ENCODE measurements at regions not wholly inside any gene's neighbourhood (a gene's known extent, or its start where the extent isn't known, plus 50 kb on each side); places are given as distances from the start of the nearest gene placed in this dataset.

DNA sequence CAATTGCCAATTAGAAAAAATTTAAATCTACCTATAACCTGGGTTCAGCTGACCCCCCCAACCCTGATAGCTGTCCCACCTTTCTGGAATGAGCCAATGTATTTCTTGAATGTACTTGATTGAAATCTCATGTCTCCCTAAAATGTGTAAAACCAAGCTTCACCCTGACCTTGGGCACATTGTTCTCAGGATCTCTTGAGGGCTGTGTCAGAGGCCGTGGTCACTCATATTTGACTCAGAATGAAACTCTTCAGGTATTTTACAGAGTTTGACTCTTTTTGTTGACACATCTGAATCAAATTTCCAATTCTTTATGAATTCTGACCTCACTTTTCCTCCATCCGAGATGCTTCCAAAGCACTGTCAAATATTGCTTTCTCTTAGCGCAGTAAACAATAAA lies 115.3 kb upstream of the BEND4 start:
- H3K4me3 ChIP-seq (ENCODE audit: low read depth, low read length) = no peak overlapping the region
- no peaks in the 10 kb centered on the region for H3K27me3 ChIP-seq (ENCODE audit: control insufficient read depth, insufficient read depth, low read length)
- TF ChIP-seq, protein P1, sequence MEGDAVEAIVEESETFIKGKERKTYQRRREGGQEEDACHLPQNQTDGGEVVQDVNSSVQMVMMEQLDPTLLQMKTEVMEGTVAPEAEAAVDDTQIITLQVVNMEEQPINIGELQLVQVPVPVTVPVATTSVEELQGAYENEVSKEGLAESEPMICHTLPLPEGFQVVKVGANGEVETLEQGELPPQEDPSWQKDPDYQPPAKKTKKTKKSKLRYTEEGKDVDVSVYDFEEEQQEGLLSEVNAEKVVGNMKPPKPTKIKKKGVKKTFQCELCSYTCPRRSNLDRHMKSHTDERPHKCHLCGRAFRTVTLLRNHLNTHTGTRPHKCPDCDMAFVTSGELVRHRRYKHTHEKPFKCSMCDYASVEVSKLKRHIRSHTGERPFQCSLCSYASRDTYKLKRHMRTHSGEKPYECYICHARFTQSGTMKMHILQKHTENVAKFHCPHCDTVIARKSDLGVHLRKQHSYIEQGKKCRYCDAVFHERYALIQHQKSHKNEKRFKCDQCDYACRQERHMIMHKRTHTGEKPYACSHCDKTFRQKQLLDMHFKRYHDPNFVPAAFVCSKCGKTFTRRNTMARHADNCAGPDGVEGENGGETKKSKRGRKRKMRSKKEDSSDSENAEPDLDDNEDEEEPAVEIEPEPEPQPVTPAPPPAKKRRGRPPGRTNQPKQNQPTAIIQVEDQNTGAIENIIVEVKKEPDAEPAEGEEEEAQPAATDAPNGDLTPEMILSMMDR (IDR thresholded peaks at IDR 0.05; ENCODE audit: insufficient read depth, low read length, poor library complexity, severe bottlenecking) = no peak
- DNase-seq (ENCODE audit: low read depth) = no peak
- H3K36me3 ChIP-seq (ENCODE audit: control insufficient read depth, insufficient read depth, low read length) = no peaks in the 10 kb centered on the region

DNA sequence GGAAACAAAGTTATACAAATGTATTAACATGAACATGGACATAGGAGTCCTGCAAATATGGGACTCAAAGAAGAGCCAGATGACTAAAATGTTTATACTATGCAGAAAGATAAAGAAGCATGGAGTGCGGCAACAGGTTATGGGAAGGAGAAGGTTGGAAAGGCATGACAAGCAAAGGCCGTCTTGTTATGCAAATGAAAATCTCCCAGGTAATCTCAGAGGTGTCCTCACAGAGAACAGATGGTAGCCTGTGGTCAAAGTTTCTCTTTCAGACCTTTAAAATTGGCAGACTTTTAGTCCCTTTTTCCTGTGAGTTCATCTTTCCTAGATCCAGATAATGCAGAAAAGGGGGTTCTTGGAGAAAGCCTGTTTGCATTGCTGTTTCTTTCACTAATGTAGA lies 116.4 kb upstream of the BEND4 start:
- Histone ChIP-seq H3K36me3 (ENCODE audit: control insufficient read depth, insufficient read depth, low read length) (no peaks in the 10 kb centered on the region), H3K27me3 (ENCODE audit: control insufficient read depth, insufficient read depth, low read length) (no peaks in the 10 kb centered on the region), H3K4me3 (ENCODE audit: low read depth, low read length) (no peak overlapping the region)
- DNase-seq (ENCODE audit: low read depth) = no peak
- TF ChIP-seq, protein P1 (IDR thresholded peaks at IDR 0.05; ENCODE audit: insufficient read depth, low read length, poor library complexity, severe bottlenecking) = no peak

DNA sequence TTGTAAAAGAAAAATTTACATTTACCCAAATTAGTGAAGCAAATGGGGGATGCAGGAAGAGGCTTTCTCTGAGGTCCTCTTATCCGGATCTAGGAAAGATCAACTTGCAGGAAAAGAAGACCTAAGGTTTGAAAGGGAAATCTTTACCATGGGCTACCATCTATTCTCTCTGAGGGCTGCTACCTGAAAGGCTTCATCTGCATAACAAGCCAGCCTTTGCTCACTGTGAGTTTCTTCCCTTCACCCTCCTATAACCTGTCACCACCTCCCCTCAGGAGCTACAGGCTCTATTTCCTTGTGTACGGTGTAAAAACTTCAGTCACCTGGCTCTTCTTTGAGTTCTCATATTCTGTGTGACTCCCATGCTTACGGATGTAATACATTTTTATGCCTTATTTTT lies 118.6 kb upstream of the BEND4 start:
- TF ChIP-seq, protein P1 (IDR thresholded peaks at IDR 0.05; ENCODE audit: insufficient read depth, low read length, poor library complexity, severe bottlenecking) = no peak
- H3K4me3 ChIP-seq (ENCODE audit: low read depth, low read length) = no peak overlapping the region

DNA sequence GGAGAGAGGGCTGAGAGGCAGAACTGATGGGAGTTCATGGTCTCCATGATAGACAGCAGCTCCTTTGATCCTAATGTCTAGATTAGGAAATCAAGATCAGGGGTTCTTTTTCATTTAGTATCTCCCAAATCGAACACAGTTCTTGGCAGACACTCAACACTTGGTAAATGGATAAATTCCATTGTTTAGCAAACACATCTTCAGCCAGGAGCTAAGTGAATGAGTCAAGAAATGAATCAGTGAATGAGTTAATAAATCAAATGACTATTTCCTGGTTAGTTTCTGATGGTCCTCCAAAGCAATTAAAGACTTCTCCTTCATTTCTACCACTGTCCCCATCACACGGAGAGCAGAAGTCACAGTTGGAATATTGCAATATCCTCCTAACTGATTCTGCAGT lies 120.0 kb upstream of the SHISA3 start:
- DNase-seq (ENCODE audit: low read depth) = no peak
- no peaks in the 10 kb centered on the region for H3K36me3 ChIP-seq (ENCODE audit: control insufficient read depth, insufficient read depth, low read length)
- TF ChIP-seq, protein P1 (IDR thresholded peaks at IDR 0.05; ENCODE audit: insufficient read depth, low read length, poor library complexity, severe bottlenecking) = no peak
- H3K4me3 ChIP-seq (ENCODE audit: low read depth, low read length) = no peak overlapping the region
- H3K27me3 ChIP-seq (ENCODE audit: control insufficient read depth, insufficient read depth, low read length) = no peaks in the 10 kb centered on the region

More for the DNA sequence above, 118.6 kb upstream of the BEND4 start:
- H3K36me3 ChIP-seq (ENCODE audit: control insufficient read depth, insufficient read depth, low read length) = no peaks in the 10 kb centered on the region
- H3K27me3 ChIP-seq (ENCODE audit: control insufficient read depth, insufficient read depth, low read length) = no peaks in the 10 kb centered on the region
- no peak for DNase-seq (ENCODE audit: low read depth)

DNA sequence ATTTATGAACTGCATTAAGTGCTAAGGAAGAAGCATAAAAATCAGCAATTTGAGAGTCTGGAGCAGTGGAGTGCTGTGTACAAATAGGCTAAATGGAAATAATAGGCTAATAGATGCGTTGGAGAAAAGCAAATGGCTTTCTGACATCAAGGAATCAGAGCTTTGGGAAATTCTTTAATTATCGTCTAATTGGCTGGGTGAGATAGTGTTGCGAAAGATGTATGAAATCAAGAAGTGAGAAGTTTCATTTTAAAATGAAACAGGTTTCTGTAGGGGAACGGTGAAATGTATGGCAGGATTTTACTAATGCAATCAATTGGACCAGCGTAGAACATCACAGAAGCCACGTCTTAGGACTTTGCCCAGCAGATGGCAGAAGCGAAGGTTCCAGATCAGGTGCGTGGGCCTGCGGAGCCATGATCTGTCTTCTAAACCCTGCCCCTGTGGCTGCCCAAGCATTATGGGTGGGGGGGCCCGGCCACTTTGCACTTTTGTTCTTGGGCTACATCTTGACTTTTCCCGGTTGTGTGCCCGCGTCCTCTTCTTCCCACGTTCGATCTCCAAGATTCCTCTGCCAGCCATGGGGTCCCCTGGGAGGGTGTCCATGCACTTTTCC lies 118.5 kb upstream of the SHISA3 start:
- H3K27me3 ChIP-seq (ENCODE audit: control insufficient read depth, insufficient read depth, low read length) = no peaks in the 10 kb centered on the region
- TF ChIP-seq, protein P1 (IDR thresholded peaks at IDR 0.05; ENCODE audit: insufficient read depth, low read length, poor library complexity, severe bottlenecking) = no peak
- DNase-seq (ENCODE audit: low read depth) = no peak
- H3K36me3 ChIP-seq (ENCODE audit: control insufficient read depth, insufficient read depth, low read length) = no peaks in the 10 kb centered on the region
- no peak overlapping the region for H3K4me3 ChIP-seq (ENCODE audit: low read depth, low read length)
